ENCODE measurements at regions not wholly inside any gene's neighbourhood (a gene's known extent, or its start where the extent isn't known, plus 50 kb on each side); places are given as distances from the start of the nearest gene placed in this dataset.
"Not testable (repeated sequence)": the region's sequence is repeated elsewhere in the genome, so short reads cannot be mapped to it uniquely, and the experiment has no call there.

DNA sequence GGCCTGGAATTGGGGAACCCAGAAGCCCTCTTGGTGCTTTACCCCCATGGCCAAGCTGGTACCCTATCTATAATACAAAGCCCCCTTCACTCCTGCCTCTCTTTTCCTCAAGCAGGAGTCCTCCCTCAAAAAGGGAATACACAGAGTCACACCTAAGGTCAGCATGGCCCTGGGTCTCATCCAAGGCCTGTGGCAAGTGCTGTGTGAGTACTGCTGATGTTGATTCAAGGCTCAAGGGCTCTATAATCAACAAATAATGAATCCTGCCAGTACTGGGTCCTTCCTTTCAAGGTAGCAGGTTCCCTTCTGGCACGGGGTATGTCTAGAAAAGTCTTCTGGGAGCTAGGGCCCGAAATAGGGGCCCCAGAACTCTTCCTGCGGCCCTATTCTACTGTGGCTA lies 187.3 kb downstream of the CYB561 start:
- ATAC-seq (no peak), DNase-seq (no peak)

DNA sequence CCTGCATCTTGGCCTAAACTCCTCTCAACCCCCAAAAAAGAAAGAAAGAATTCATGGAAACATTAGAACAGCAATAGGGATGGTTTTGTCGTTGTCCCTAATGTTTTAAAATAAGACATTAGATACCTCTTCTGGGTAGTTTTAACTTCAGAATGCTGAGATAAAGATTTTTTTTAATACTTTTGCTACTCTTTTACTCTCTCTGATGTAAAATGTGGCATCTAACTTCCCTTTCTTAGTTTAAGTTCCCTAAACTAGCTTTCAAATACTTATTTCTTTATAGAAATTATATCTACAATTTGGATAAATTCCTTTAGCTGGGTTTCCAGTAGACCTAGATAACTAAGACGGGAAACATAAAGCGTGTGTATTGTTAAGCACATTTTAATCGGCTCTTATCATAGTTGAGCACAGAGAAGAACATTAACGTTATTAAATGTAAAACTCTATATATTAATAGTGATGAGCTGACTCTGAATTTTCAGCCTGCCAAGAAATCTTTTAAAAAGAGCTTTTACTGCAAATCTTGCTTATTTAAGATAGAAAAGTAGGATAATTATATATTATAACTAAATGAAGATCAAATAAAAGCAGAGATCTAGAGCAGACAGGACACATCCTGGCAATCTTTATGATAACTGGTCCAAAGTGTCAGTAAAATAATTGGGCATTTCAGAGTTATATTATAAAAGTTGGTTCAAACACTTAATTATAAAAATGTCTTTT lies 183.2 kb downstream of the CYB561 start:
- no peak for DNase-seq
- ATAC-seq: no peak

GRCh38 chr17:63265526-63265925 lies 180.6 kb downstream of the CYB561 start:
- DNase-seq (no peak), ATAC-seq (no peak)

GRCh38 chr17:63267846-63268245 lies 178.3 kb downstream of the CYB561 start:
- ATAC-seq (no peak), DNase-seq (no peak)

DNA sequence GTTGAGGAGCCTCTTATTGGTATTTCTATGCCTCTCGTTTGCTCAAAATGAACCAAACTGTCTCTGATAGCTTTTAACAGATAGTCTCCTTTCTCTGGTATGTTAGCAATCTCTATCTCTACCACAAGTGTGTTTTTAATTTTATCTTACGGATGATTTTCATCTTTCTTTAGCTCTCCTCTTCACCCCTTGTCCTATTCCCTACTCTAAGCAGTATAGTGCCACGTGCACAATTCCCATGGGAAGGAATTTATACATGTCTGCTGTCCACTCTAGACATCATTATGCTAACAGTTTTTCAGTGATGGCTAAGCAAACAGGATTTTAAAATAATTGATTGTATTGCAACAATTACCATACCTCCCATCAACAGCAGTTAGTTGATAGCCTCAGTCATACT lies 177.3 kb downstream of the CYB561 start:
- no peak for ATAC-seq
- DNase-seq: no peak

DNA sequence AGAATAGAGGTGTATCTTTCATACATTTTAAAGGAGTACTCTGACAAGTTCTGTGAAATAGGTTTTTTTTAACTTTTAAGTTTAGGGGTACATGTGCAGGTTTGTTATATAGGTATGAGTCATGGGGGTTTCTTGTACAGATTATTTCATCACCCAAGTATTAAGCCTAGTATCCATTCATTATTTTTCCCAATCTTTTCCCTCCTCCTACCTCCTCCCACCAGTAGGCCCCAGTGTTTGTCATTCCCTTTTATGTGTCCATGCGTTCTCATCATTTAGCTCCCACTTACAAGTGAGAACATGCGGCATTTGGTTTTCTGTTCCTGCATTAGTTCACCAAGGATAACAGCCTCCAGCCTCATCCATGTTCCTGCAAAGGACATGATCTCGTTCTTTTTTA lies 175.5 kb downstream of the CYB561 start:
- ATAC-seq (no peak), DNase-seq (no peak)

DNA sequence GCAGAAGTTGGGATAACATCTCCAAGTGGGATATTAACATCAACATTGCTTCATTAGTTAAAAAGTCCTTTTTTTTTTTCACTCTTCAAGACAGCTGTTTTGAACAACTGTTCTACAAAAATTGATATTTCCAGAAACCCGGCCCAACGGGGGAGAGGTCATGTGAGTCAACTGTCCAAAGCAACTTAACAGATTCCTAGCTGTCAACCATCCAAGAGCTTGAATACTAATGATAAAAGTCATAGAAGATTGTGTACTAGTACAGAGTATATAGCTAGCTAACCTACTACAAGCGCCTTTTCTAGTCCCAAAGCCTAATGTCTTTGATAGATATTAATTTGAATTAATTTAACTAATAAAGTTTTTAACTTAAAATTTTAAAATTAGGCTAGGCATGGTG lies 172.0 kb downstream of the CYB561 start:
- DNase-seq: no peak
- ATAC-seq: no peak

- DNase-seq (peak; percentile 7), ATAC-seq (peak; percentile 96)
Measured at GRCh38 chr17:63275318-63275970, 170.7 kb downstream of the CYB561 start.

DNA sequence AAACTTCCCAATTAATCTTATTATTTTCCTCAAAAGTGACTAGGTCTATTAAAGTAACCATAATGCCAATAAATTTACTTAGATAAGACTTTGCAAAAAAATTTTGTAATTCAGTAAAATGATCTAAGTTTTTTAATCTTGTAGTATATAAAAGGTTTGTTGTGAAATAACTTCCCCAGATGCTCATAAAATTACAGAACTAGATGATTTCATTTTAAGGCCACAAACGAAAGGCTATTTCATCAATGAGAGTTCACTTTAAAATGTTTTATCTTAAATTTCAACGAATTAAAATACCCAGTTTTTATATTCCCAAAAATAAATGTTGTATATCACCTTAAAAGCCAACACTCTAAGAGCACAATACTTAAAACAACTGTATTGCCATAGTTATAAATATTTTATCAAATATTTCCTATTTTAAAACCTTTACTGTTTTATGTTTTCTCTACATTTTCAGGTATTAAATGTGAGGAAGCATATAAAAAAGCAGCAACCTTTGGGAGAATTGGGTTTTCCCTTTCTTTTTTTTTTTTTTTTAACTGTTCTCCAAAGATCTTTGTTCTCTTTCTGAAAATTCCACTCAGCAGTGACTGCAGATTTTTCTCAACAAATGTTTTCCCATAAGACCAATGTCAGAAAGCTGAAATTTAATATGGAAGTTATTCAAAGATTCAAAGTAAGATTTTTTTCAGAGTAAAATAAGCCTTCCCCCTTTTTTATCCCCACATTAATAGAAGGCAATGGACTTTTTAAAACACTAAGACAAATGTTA lies 169.9 kb downstream of the CYB561 start:
- ATAC-seq: no peak
- DNase-seq: no peak

DNA sequence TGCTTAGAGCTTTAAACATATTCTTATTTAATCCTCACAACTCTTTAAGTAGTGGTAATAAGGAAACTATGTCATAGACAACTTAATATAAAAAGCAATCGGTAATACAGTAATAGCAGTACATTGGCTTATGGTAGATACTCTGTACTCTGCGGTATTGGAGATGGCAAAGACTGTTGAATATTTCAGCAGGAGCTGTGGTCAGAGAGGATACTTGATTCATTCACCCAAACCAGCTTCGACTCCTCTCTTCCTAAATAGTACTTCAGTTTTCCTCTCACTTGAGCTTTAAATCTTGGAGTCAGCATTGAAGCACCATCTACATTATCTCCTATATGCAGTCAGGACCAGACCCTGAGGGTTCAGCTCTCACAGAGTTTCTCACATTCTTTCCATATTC lies 169.3 kb downstream of the CYB561 start:
- DNase-seq: no peak
- no peak for ATAC-seq

DNA sequence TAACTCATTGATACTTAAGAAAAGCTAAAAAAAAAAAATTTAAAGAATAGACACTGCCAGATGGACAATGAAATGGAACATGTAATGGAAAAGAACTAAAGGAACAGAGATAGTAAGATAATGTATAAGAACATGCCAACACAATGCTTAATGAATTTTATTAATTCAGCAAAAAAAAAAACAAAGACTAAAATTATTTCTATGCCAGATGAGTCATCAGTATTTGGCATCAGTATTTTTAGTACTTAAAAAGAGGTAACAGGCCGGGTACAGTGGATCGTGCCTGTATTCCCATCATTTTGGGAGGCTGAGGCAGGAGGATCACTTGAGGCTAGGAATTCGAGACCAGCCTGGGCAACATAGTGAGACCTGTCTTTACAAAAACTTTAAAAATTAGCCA lies 168.5 kb downstream of the CYB561 start:
- DNase-seq: no peak
- ATAC-seq: no peak

DNA sequence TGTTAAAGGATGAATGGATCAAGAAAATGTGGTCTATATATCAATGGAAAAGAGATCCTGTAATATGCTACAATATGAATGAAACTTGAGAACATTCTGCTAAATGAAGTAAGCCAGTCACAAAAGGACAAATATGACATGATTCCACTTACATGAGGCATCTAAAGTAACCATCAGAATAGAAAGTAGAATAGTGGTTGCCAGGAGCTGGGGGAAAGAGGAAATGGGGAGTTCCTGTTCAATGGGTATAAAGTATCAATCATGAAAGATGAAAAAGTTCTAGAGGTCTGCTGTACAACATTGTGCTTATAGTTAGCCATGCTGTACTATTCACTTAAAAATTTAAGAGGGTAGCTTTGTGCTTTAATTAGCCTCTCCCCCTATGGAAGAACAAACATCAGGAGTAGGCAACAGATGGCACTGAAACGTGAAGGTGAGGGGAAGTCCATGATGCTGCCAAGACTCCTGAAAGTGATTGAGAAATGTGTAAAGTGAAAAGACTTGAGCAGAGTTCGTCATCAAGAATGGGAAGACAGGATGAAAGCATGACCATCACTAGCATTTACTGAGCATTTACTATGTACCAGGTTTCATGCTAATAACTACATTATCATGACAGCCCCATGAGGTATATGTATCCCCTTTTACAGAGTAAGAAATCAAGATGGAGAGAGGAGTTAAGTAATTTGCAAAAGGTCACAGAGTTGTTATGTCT lies 167.2 kb downstream of the CYB561 start:
- no peak for DNase-seq
- ATAC-seq: peak; percentile 33

- DNase-seq: no peak
- ATAC-seq: no peak
Measured at GRCh38 chr17:63279498-63280230, 166.4 kb downstream of the CYB561 start.

- no peak for ATAC-seq
- no peak for DNase-seq
Measured at GRCh38 chr17:63282455-63282854, 163.7 kb downstream of the CYB561 start.

GRCh38 chr17:63285551-63285950 lies 160.6 kb downstream of the CYB561 start:
- DNase-seq (no peak), ATAC-seq (no peak)

- no peak for ATAC-seq
- no peak for DNase-seq
Measured at GRCh38 chr17:63286254-63286653, 159.9 kb downstream of the CYB561 start.

DNA sequence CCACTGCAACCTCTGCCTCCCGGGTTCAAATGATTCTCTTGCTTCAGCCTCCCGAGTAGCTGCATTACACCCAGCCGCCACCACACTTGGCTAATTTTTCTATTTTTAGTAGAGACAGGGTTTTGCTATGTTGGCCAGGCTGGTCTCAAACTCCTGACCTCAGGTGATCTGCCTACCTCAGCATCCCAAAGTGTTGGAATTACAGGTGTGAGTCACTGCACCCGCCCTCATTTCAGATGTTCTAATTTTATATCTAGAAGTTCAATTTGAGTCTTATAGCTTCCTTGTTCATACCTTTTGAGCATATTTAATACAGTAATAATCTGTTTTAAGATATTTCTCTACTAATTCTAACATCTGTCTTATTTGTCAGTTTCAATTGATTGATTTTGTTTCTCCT lies 159.1 kb downstream of the CYB561 start:
- not testable (repeated sequence) for ATAC-seq, DNase-seq

DNA sequence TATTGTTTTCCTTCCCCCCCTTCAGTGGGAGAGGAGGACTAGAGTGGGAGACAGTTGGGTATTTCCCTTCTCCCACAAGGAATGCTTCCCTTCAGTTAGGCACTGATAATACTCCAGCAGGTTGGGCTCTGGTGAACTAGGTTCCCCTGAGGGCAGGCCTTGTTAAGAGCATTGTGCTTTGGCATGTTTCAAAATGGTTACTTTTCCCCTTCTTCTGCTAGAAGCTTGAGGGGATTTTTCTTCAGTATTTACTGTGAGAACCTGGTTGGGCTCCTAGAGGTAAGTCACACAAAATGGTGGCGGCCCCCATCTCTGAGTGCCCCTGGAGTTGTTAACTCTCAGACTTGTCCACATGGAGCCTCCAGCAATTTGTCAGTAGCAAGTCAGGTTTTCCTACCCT lies 156.2 kb downstream of the CYB561 start:
- DNase-seq (no peak), ATAC-seq (no peak)

DNA sequence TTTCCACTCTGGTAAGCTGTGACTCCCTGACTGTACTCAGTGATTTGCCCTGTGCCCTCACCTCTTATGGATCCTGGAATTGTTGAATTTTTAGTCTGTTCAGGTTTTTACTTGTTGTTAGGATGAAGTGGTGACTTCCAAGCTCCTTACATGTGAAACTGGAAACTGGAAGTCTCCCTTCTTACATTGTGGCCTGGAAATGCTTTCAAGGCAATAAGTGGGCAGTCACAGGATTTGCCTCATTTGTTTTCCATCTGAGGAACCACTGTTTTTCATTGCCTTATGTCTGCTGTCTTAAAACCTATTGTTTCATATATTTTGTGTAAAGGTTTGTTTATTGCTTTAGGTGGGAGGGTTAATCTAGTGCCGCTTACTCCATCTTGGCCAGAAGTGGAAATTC lies 155.8 kb downstream of the CYB561 start:
- DNase-seq (no peak), ATAC-seq (no peak)

DNA sequence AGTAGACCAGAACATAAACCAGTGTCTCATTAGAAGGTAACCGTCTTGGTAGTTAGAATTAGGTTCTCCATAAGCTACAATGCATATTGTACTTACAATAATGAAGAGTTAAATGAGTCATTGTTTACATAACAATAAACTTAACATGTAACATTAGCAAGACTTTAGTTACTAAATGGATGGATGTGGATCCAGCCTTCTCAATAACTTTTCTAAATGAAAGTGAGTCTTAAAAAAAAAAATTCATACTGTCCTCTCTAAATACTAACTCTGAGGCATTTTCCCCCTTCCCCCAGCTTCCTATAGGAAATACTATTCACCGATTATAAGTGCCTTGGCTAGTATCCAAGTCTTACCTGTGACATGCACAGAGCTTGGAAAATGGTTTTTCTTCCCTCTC lies 155.3 kb downstream of the CYB561 start:
- no peak for DNase-seq
- no peak for ATAC-seq

DNA sequence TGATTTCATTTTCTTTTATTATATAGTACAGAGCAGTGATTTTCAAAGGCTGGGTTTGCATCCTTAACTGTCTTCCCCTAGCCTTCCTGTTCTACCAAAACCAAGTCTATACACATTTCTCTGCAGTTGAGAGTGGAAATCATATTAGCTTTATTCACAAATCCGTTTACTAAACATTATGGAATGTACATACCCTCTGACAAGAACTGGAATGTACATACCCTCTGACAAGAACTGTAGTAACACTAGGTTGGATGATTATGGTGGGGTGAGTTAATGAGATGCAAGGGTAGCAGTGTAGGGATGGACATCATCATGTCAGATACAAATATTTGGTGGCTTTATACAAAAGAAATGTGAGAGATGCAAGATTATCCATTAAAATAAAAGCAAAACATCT lies 154.8 kb downstream of the CYB561 start:
- ATAC-seq (no peak), DNase-seq (no peak)

DNA sequence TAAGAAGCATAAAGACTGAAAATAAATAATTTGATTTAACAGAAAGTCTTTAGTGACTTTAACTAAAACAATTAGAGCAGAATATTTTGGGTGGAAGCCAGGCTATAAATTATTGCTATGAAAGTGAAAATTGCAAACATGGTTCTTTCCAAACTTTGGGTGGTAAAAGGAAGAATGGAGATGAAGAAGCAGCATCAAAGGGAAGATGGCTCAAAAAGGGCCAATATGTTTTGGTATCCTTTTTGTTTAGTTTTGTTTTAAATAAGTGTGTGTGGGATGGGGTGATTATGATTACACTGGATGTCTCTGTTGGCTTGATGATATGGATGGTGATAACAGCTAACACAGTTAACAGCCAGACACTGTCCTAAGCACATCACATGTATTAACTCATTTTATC lies 153.7 kb downstream of the CYB561 start:
- DNase-seq: no peak
- ATAC-seq: no peak
